Heart right ventricle (tissue), 16 donors: ENCODE measurements at regions not wholly inside any gene's neighbourhood (a gene's known extent, or its start where the extent isn't known, plus 50 kb on each side); places are given as distances from the start of the nearest gene placed in this dataset.

Experiments used
- ATAC-seq, 8 donors: fragments of 200-7000 bp; cut with Tn5 transposase; one replicate each; pipeline ENCODE4 v1.9.1; 2020; ENCODE audit warnings: mild to moderate bottlenecking in 8 of 8, moderate library complexity in 8 of 8, moderate number of reproducible peaks in 1 of 8
- DNase-seq, 2 donors: peaks; one replicate each; pipeline ENCODE4 v3.0.0-alpha.2; 2020
- H3K27ac ChIP-seq, 10 donors: fragments of 200-600 bp; sonication (generic) in 2 of 10; one replicate each; pipeline versions ENCODE4 v1.5.0 to v1.8.0; 2020 to 2022; ENCODE audit warnings: mild to moderate bottlenecking in 3 of 10
- H3K27me3 ChIP-seq, 7 donors: fragments of 200-600 bp; one replicate each; pipeline ENCODE4 v1.8.0; 2021 to 2022; ENCODE audit warnings: mild to moderate bottlenecking in 2 of 7
- H3K36me3 ChIP-seq, 9 donors: fragments of 200-600 bp; sonication (generic) in 1 of 9; one replicate each; pipeline versions ENCODE4 v1.5.0 to v1.8.0; 2020 to 2022; ENCODE audit warnings: mild to moderate bottlenecking in 2 of 9
- H3K4me1 ChIP-seq, 9 donors: fragments of 200-600 bp; sonication (generic) in 1 of 9; one replicate each; pipeline versions ENCODE4 v1.5.0 to v1.8.0; 2020 to 2022; ENCODE audit warnings: mild to moderate bottlenecking in 4 of 9
- H3K4me3 ChIP-seq, 10 donors: fragments of 200-600 bp; sonication (generic) in 2 of 10; one replicate each; pipeline versions ENCODE4 v1.5.0 to v1.8.0; 2020 to 2022; ENCODE audit warnings: mild to moderate bottlenecking in 7 of 10, moderate library complexity in 2 of 10
- H3K9me3 ChIP-seq, 11 donors: fragments of 200-600 bp in 10 of 11; sonication (generic) in 2 of 11; one replicate each; pipeline versions ENCODE4 v1.5.0 to v1.8.0; 2013 to 2022; ENCODE audit warnings: mild to moderate bottlenecking in 2 of 11, control low read depth in 1 of 11, moderate library complexity in 1 of 11
- WGBS, 2 donors: extraction: QIAGEN DNeasy Blood & Tissue Kit; methylation state at CpG; one replicate each; pipeline ENCODE4 v1.1.7; 2013; ENCODE audit warnings: inconsistent platforms in 1 of 2; 5-methylcytosine and 5-hydroxymethylcytosine counted together
- intact Hi-C, 10 donors: fragments of 100-400 bp; cut with DNase I; formaldehyde crosslinking; loops; one replicate each; pipeline versions ENCODE4 v1.11.1 to v1.14.2; 2022
- TF ChIP-seq, protein P1 (sequence below), 9 donors: fragments of 200-600 bp; sonication (generic) in 2 of 9; IDR thresholded peaks; one replicate each; pipeline versions ENCODE4 v1.5.0 to v1.8.0; 2021 to 2022; ENCODE audit warnings: antibody characterized with exemption in 9 of 9, mild to moderate bottlenecking in 5 of 9, moderate library complexity in 1 of 9
- donor health status: Arrhythmogenic right ventricular cardiomyopathy.
- donor health status: ischemic (EF 13 %, LVEDD 7.1; RV severe dilation, severe dysfunction).
- donor health status: healthy with polysubstance abuse.
- donor health status: DM: no; HTN: yes; CAD: no.
- donor health status: DM: no; HTN: no; CAD: no.
- donor health status: ischemic (EF 25% LVEDD 6.9; RV normal size, moderate dysfunction).
- donor health status: ischemic (EF 25% LVEDD 5.7; RV mildly dilated, moderate dysfunction).
- donor health status: healthy.
- donor health status: DM: yes; HTN: yes; CAD: no.
- donor health status: Ischemic cardiomyopathy.
- donor health status: ischemic (EF 35%, LVEDD 5.7; RV mildly dilated, moderate dysfunction).
- donor health status: nonischemic (EF 11% LVEDD 7.7; RV severe dilation, severe dysfunction).
- donor health status: DM: yes; HTN: yes; CAD: no.
- donor health status: PGD.
- donor health status: ischemic (EF 29% LVEDD 5.4; RV normal size, mild dysfunction).
- donor health status: nonischemic (EF 23%, LVEDD 6.1; RV moderate dilation, normal function).

DNA sequence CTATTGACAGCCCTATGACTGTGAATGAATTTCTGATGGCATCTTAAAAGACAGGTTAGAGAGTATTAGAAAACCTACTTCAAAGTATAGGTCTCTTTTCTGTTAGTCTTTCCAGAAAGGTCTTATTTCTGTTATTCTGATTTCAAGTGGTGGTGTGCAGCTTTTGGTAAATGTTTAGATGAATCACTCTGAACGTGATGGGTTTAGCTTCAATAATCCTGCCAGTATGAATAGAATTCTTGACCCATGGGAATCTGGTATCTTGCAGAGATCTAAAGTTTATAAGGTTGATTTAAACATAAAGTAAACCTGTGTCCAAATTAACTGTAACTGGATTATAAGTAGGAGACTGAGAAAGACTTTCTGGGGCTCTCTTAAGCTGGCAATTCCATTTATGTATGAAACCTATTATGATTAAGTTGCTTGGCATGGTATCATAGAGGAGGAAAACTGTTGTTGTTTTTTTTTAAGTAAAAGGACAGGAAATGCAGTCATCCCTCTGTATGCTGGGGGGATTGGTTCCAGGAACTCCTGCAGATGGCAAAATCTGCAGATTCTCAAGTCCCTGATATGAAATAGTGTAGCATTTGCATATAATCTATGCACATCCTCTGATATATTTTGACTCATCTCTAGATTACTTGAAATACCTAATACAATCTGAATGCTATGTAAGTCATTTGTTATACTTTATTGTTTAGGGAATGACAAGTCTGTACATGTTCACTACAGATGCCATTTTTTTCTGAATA, 77.0 kb upstream of the ADAMTS19 start:
- no peaks in the 10 kb centered on the region for H3K4me1 ChIP-seq
- no peak for ATAC-seq
- H3K4me3 ChIP-seq: no peak overlapping the region
- WGBS, 2 donors: 49 to 63% methylated on average over 1 of the region's 1 CpG
- no peaks in the 10 kb centered on the region for H3K9me3 ChIP-seq
- H3K36me3 ChIP-seq: no peaks in the 10 kb centered on the region
- intact Hi-C loops: no loop called here
- no peak overlapping the region for H3K27ac ChIP-seq
- no peak for DNase-seq
- no peaks in the 10 kb centered on the region for H3K27me3 ChIP-seq
- TF ChIP-seq, protein P1, sequence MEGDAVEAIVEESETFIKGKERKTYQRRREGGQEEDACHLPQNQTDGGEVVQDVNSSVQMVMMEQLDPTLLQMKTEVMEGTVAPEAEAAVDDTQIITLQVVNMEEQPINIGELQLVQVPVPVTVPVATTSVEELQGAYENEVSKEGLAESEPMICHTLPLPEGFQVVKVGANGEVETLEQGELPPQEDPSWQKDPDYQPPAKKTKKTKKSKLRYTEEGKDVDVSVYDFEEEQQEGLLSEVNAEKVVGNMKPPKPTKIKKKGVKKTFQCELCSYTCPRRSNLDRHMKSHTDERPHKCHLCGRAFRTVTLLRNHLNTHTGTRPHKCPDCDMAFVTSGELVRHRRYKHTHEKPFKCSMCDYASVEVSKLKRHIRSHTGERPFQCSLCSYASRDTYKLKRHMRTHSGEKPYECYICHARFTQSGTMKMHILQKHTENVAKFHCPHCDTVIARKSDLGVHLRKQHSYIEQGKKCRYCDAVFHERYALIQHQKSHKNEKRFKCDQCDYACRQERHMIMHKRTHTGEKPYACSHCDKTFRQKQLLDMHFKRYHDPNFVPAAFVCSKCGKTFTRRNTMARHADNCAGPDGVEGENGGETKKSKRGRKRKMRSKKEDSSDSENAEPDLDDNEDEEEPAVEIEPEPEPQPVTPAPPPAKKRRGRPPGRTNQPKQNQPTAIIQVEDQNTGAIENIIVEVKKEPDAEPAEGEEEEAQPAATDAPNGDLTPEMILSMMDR (IDR thresholded peaks at IDR 0.05): no peak

DNA sequence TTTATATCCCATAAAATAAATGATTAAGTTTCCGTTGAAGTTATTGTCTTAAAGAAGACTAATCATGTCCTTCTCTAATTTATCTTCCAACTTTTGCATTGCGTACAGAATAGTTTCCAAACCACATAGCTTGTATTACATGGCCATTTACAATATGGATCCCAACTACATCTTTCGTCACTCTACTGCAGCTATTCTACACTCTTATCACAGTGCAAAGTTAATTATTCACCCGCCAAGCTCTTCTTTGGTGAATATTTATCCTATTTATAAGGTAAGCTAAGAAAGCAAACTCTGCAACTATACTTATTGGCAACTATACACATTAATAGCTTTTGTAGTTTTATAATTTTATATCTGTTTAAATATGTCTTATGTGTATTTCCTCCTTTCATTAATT, 75.9 kb upstream of the ADAMTS19 start:
- no peak overlapping the region for H3K27ac ChIP-seq
- H3K9me3 ChIP-seq: no peaks in the 10 kb centered on the region
- intact Hi-C loops: no loop called here
- no peak for ATAC-seq
- H3K4me1 ChIP-seq: no peaks in the 10 kb centered on the region
- no peak overlapping the region for H3K4me3 ChIP-seq
- TF ChIP-seq, protein P1 (IDR thresholded peaks at IDR 0.05): no peak
- no peaks in the 10 kb centered on the region for H3K27me3 ChIP-seq
- DNase-seq: no peak
- H3K36me3 ChIP-seq: no peaks in the 10 kb centered on the region
- 78 to 82% methylated on average over 4 of the region's 4 CpGs for WGBS, 2 donors

DNA sequence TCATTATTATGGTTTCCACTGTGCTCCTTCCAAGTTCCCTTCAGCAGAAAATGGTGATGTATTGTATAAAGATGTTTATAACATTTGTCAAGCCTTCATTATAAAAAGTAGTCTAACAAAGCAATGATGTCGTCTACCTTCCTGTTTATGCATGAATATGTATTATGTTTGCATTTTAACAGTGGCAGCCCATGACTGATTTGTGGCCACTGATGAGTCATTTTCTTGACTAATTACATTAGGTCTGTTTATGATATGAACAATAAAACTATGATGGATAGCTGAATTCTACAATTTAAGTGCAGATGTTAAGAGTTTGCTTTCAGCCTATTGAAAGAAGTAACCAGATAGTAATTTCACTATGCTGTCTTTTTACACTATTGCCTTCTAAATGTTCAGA, 75.4 kb upstream of the ADAMTS19 start:
- DNase-seq (no peak), ATAC-seq (no peak)
- TF ChIP-seq, protein P1 (IDR thresholded peaks at IDR 0.05): no peak
- Histone ChIP-seq H3K27me3 (no peaks in the 10 kb centered on the region), H3K27ac (no peak overlapping the region), H3K4me3 (no peak overlapping the region), H3K9me3 (no peaks in the 10 kb centered on the region), H3K36me3 (no peaks in the 10 kb centered on the region), H3K4me1 (no peaks in the 10 kb centered on the region)
- intact Hi-C loops: no loop called here
- WGBS, 2 donors: 88 to 94% methylated on average over 1 of the region's 1 CpG

DNA sequence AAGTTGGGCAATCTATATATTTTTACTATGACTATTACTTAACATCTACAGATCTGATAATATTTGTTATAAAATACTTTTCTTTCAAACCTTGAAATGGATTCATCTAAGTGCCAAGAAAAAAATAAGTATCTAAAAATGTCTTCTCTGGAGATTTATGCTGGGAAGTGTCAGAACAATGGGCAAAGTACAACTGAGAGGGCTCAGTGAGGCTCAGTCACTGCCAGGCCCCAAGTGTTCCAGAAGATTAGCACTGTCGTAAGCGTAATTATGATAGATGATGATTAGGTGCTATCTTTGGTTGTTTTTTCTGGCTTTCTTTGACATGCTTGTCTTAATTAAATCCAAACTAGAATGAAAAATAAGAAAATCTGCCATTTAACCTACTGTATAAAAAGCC, 72.2 kb upstream of the ADAMTS19 start:
- no peaks in the 10 kb centered on the region for H3K27me3 ChIP-seq
- 57 to 65% methylated on average over 2 of the region's 2 CpGs for WGBS, 2 donors

More for the DNA sequence above, 72.2 kb upstream of the ADAMTS19 start:
- H3K9me3 ChIP-seq: no peaks in the 10 kb centered on the region
- intact Hi-C loops: no loop called here
- DNase-seq: no peak
- H3K4me3 ChIP-seq: no peak overlapping the region
- ATAC-seq: no peak
- H3K36me3 ChIP-seq: no peaks in the 10 kb centered on the region
- TF ChIP-seq, protein P1 (IDR thresholded peaks at IDR 0.05): no peak
- no peaks in the 10 kb centered on the region for H3K4me1 ChIP-seq
- no peak overlapping the region for H3K27ac ChIP-seq
